ENCODE measurements at regions not wholly inside any gene's neighbourhood (a gene's known extent, or its start where the extent isn't known, plus 50 kb on each side); places are given as distances from the start of the nearest gene placed in this dataset.

- intact Hi-C loops (cut with micrococcal nuclease), result loop anchor here (1.0 kb wide), 1 partner anchor 64 kb away; the partner anchor contains the start of gene TRABD2B
Measured at GRCh38 chr1:48061162-48062136, 64.3 kb upstream of the TRABD2B start.

DNA sequence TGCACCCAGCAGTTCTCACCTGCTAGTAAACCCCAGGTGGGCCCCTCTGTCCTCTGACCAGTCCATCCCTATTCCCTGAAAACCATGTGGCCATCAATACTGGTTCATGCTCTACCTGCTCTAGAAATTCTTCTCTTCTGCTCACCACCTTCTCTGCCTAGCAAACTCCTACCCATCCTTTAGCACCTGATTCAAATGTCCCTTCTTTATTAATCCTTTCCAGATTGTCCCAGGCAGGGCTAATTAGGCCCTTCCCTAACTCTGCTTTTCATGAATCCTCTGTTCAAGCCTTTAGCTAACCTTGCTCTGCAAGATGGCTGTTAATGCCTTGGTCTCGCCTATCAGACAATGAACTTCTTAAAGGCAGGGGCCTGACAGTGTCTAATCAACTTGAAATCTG, 62.1 kb upstream of the TRABD2B start:
- H3K27ac Mint-ChIP-seq, result no peak overlapping the region
- peaks cover 2% of the 10 kb centered on the region for H3K27me3 Mint-ChIP-seq (ENCODE audit: low read depth)
- no peaks in the 10 kb centered on the region for H3K36me3 Mint-ChIP-seq (ENCODE audit: low read depth)
- DNase-seq, result no peak
- intact Hi-C loops (cut with micrococcal nuclease), result no loop called here
- no peak overlapping the region for H3K4me3 Mint-ChIP-seq
- H3K4me1 Mint-ChIP-seq (ENCODE audit: low read depth), result no peaks in the 10 kb centered on the region
- CTCF ChIA-PET, result no interaction called here
- no peaks in the 10 kb centered on the region for H3K9me3 Mint-ChIP-seq

More at GRCh38 chr1:48061162-48062136, 64.3 kb upstream of the TRABD2B start:
- Mint-ChIP-seq H3K27me3 (ENCODE audit: low read depth) (peaks cover 1% of the 10 kb centered on the region), H3K27ac (no peak overlapping the region), H3K9me3 (no peaks in the 10 kb centered on the region), H3K36me3 (ENCODE audit: low read depth) (no peaks in the 10 kb centered on the region), H3K4me3 (no peak overlapping the region), H3K4me1 (ENCODE audit: low read depth) (no peaks in the 10 kb centered on the region)
- DNase-seq, result peak; percentile 59
- CTCF ChIA-PET, result interaction anchor here (0.6 to 3.1 kb wide), 12 partner anchors 9 to 1194 kb away, joined by 3 to 18 read pairs (median 3); partner anchors contain the start of gene TRABD2B

DNA sequence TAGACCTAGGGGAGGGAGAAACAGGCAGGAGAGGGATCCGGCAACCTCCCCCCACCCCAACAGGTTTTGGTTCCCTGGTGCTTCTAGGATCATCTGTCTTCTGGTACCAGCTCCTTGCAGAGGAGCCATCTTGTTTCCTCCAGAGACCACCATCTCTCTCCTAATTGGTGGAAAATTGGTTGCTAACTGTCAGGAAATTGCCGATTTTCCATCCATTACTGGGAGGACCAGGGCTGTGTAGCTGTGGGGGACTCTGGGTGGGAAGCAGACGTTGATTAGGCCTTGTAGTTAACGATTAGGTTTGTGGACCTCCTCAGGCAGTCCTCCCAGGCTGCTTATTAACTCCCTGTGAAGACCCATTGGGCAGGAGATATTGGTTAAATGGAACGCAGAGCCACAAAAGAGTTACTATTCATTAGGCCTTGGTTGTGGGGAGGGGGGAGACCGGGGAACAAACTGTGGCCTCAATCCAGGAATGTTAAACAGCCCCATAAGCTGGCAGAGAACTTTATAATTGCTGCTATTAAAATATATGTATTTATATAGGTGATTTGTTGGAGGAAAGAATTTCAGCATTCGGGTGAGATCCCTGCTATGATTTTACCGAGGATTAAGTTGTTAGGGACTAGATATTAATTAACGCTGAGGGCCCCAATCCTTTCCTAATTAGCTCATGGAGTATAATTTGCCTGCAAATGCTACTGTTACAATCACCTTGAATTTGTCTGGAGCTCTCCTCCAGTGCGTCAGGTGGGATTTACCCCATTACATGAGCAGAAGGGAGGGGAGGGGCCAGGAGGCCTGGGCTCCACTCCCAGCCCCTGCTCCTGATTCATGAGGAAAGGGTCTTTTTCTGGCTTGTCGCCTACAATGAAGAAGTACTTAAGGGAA, 61.2 kb upstream of the TRABD2B start:
- DNase-seq, result no peak
- H3K4me1 Mint-ChIP-seq (ENCODE audit: low read depth), result no peaks in the 10 kb centered on the region
- intact Hi-C loops (cut with micrococcal nuclease), result no loop called here
- no peak overlapping the region for H3K27ac Mint-ChIP-seq
- H3K27me3 Mint-ChIP-seq (ENCODE audit: low read depth), result peaks cover 2% of the 10 kb centered on the region
- no peaks in the 10 kb centered on the region for H3K36me3 Mint-ChIP-seq (ENCODE audit: low read depth)
- CTCF ChIA-PET, result no interaction called here
- no peaks in the 10 kb centered on the region for H3K9me3 Mint-ChIP-seq
- H3K4me3 Mint-ChIP-seq, result no peak overlapping the region

DNA sequence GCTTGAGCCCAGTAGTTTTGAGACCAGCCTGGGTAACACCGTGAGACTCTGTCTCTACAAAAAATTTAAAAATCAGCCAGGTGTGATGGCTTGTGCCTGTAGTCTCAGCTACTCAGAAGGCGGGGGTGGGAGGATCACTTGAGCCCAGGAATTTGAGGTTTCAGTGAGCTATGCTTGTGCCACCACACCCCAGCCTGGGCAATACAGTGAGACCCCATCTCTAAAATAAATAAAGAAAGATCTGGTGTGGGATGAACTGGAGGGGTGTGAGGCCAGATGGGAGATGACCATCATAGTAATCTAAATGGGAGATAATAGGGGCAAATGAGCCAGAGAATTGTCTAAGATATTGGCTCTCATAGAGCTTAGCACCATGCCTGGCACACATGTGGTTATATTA, 60.1 kb upstream of the TRABD2B start:
- Mint-ChIP-seq H3K27ac (no peak overlapping the region), H3K9me3 (no peaks in the 10 kb centered on the region), H3K27me3 (ENCODE audit: low read depth) (peaks cover 2% of the 10 kb centered on the region), H3K36me3 (ENCODE audit: low read depth) (no peaks in the 10 kb centered on the region), H3K4me1 (ENCODE audit: low read depth) (no peaks in the 10 kb centered on the region), H3K4me3 (no peak overlapping the region)
- CTCF ChIA-PET, result no interaction called here
- DNase-seq, result no peak
- intact Hi-C loops (cut with micrococcal nuclease), result no loop called here

DNA sequence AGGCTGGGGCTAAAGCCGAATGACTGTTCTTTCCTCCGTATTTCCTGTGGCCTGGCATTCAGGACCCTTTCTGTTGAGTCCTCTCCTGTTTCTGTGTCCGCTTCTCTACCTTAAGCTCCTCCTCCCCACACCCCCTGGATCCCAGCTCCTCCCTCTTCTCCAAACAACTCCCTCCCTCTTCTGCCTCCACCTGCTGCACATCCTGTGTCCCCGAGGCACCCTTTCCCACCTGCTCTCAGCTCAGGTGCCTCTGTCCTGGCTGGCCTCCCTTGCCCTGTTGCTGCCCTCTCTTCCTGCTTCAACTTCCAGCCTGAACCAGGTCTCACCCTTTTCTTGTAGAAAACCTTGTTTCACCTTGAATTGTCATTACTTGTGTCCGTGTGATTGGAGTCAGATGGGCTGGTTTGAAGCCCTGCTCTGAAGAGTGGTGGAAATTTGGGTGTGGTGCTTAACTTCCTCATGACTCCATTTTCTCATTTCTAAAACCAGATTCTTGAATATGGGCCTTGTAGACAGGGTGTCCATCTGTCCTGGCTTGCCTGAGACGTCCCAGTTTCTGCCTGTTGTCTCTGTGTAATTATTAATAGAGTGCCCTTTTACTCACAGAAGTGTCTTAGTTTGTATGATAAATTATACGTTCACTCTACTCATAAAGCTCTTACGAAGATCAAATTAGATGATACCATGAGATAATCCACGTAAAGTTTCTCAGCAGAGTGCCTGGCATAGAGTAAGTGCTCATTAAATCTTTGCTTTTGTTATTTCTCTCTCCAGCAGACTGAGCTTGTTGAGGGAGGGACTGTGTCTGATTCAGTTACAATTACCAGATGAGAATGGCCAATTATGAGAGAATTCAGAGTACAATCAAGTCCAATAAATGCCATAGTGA, 58.9 kb upstream of the TRABD2B start:
- Mint-ChIP-seq H3K27me3 (ENCODE audit: low read depth) (peaks cover 2% of the 10 kb centered on the region), H3K27ac (no peak overlapping the region), H3K4me3 (no peak overlapping the region), H3K9me3 (no peaks in the 10 kb centered on the region), H3K4me1 (ENCODE audit: low read depth) (no peaks in the 10 kb centered on the region), H3K36me3 (ENCODE audit: low read depth) (no peaks in the 10 kb centered on the region)
- intact Hi-C loops (cut with micrococcal nuclease), result no loop called here
- no peak for DNase-seq
- CTCF ChIA-PET, result no interaction called here

- CTCF ChIA-PET, result interaction anchor here (0.6 kb wide), 1 partner anchor 14 kb away, joined by 3 read pairs; no protein-coding TSS in a partner anchor
- Mint-ChIP-seq H3K27ac (no peak overlapping the region), H3K4me1 (ENCODE audit: low read depth) (no peaks in the 10 kb centered on the region), H3K36me3 (ENCODE audit: low read depth) (no peaks in the 10 kb centered on the region), H3K4me3 (no peak overlapping the region), H3K9me3 (no peaks in the 10 kb centered on the region), H3K27me3 (ENCODE audit: low read depth) (peaks cover 5% of the 10 kb centered on the region)
- intact Hi-C loops (cut with micrococcal nuclease), result no loop called here
- no peak for DNase-seq
Measured at GRCh38 chr1:48054232-48054631, 57.0 kb upstream of the TRABD2B start.

- CTCF ChIA-PET, result interaction anchor here (1.5 kb wide), 1 partner anchor 9 kb away, joined by 6 read pairs; no protein-coding TSS in a partner anchor
- Mint-ChIP-seq H3K27me3 (ENCODE audit: low read depth) (peaks cover 5% of the 10 kb centered on the region), H3K4me3 (no peak overlapping the region), H3K36me3 (ENCODE audit: low read depth) (no peaks in the 10 kb centered on the region), H3K9me3 (no peaks in the 10 kb centered on the region), H3K4me1 (ENCODE audit: low read depth) (no peaks in the 10 kb centered on the region), H3K27ac (no peak overlapping the region)
- intact Hi-C loops (cut with micrococcal nuclease), result no loop called here
- no peak for DNase-seq
Measured at GRCh38 chr1:48052923-48053291, 55.7 kb upstream of the TRABD2B start.

GRCh38 chr1:48051466-48052126, 54.4 kb upstream of the TRABD2B start:
- Mint-ChIP-seq H3K27ac (no peak overlapping the region), H3K36me3 (ENCODE audit: low read depth) (no peaks in the 10 kb centered on the region), H3K4me1 (ENCODE audit: low read depth) (no peaks in the 10 kb centered on the region), H3K9me3 (no peaks in the 10 kb centered on the region), H3K4me3 (no peak overlapping the region), H3K27me3 (ENCODE audit: low read depth) (peaks cover 5% of the 10 kb centered on the region)
- DNase-seq, result no peak
- CTCF ChIA-PET, result interaction anchor here (0.6 kb wide), 1 partner anchor 470 kb away, joined by 3 read pairs; no protein-coding TSS in a partner anchor
- intact Hi-C loops (cut with micrococcal nuclease), result no loop called here

GRCh38 chr1:48049823-48050535, 52.8 kb upstream of the TRABD2B start:
- H3K9me3 Mint-ChIP-seq, result no peaks in the 10 kb centered on the region
- H3K27ac Mint-ChIP-seq, result no peak overlapping the region
- no peaks in the 10 kb centered on the region for H3K36me3 Mint-ChIP-seq (ENCODE audit: low read depth)
- no peak overlapping the region for H3K4me3 Mint-ChIP-seq
- intact Hi-C loops (cut with micrococcal nuclease), result no loop called here
- no peak for DNase-seq
- CTCF ChIA-PET, result interaction anchor here (0.8 to 1.3 kb wide), 2 partner anchors 11 to 64 kb away, joined by 3 read pairs; no protein-coding TSS in a partner anchor
- peaks cover 3% of the 10 kb centered on the region for H3K27me3 Mint-ChIP-seq (ENCODE audit: low read depth)
- H3K4me1 Mint-ChIP-seq (ENCODE audit: low read depth), result no peaks in the 10 kb centered on the region

- no peaks in the 10 kb centered on the region for H3K36me3 Mint-ChIP-seq (ENCODE audit: low read depth)
- intact Hi-C loops (cut with micrococcal nuclease), result no loop called here
- H3K9me3 Mint-ChIP-seq, result no peaks in the 10 kb centered on the region
- H3K4me1 Mint-ChIP-seq (ENCODE audit: low read depth), result no peaks in the 10 kb centered on the region
- H3K27me3 Mint-ChIP-seq (ENCODE audit: low read depth), result peaks cover 3% of the 10 kb centered on the region
- no peak overlapping the region for H3K4me3 Mint-ChIP-seq
- no peak overlapping the region for H3K27ac Mint-ChIP-seq
- no peak for DNase-seq
- CTCF ChIA-PET, result no interaction called here
Measured at GRCh38 chr1:48048980-48049379, 51.8 kb upstream of the TRABD2B start.

GRCh38 chr1:48048064-48048463, 50.9 kb upstream of the TRABD2B start:
- intact Hi-C loops (cut with micrococcal nuclease), result no loop called here
- DNase-seq, result no peak
- H3K36me3 Mint-ChIP-seq (ENCODE audit: low read depth), result no peaks in the 10 kb centered on the region
- H3K27me3 Mint-ChIP-seq (ENCODE audit: low read depth), result peaks cover 3% of the 10 kb centered on the region
- H3K9me3 Mint-ChIP-seq, result no peaks in the 10 kb centered on the region
- CTCF ChIA-PET, result no interaction called here
- no peak overlapping the region for H3K4me3 Mint-ChIP-seq
- no peaks in the 10 kb centered on the region for H3K4me1 Mint-ChIP-seq (ENCODE audit: low read depth)
- no peak overlapping the region for H3K27ac Mint-ChIP-seq

Measured in activated naive CD4-positive, alpha-beta T cell treated with anti-CD3 and anti-CD28 coated beads for 36 hours (primary cell).